ENCODE measurements at regions not wholly inside any gene's neighbourhood (a gene's known extent, or its start where the extent isn't known, plus 50 kb on each side); places are given as distances from the start of the nearest gene placed in this dataset.

GRCh38 chr2:195410074-195410671 lies 246.9 kb upstream of the SLC39A10 start (continued):
- TF ChIP-seq IKZF2 (IDR thresholded peaks at IDR 0.05) (peak in 1 of 2 experiments; percentile 59; a peak in 3 of 4 replicates), MEF2A (IDR thresholded peaks at IDR 0.05; ENCODE audit: insufficient read depth, low read depth, low read length) (0 out of 2 replicates have a peak, but pooled peaks have one; percentile 21), RELA (IDR thresholded peaks at IDR 0.05; ENCODE audit: borderline replicate concordance, partially characterized antibody) (peak; percentile 89), TCF7 (IDR thresholded peaks at IDR 0.05; ENCODE audit: borderline replicate concordance) (no peak; the same call in 1 of the 2 replicates)

- in situ Hi-C loops (cut with MboI) = no loop called here
- ATAC-seq = no peak
Measured at GRCh38 chr2:195408811-195409210, 248.2 kb upstream of the SLC39A10 start.

More at GRCh38 chr2:195408811-195409210, 248.2 kb upstream of the SLC39A10 start:
- no peaks in the 10 kb centered on the region for H3K9me3 ChIP-seq (replicated peaks; ENCODE audit: control insufficient read depth, insufficient read depth, low read length)
- H4K20me1 ChIP-seq (ENCODE audit: control insufficient read depth, insufficient read depth) = no peaks in the 10 kb centered on the region
- intact Hi-C loops (cut with micrococcal nuclease; ENCODE audit: unreplicated experiment) = loop anchor here (5.0 kb wide), 1 partner anchor 658 kb away; the partner anchor contains the start of gene DNAH7
- no peaks in the 10 kb centered on the region for H3K36me3 ChIP-seq (ENCODE audit: control insufficient read depth in 2 of 2, insufficient read depth in 2 of 2, low read length in 1 of 2)
- ChIA-PET CTCF (interaction anchor here (1.2 to 1.4 kb wide), 2 partner anchors 90 to 251 kb away, joined by 3 to 6 read pairs; no protein-coding TSS in a partner anchor), SMC1A (ENCODE audit: uncharacterized antibody, unreplicated experiment) (interaction anchor here (0.8 to 2.3 kb wide), 6 partner anchors 10 to 252 kb away, joined by 3 to 8 read pairs (median 4); no protein-coding TSS in a partner anchor), POLR2A (interaction anchor here (0.6 kb wide), 1 partner anchor 152 kb away, joined by 4 read pairs; no protein-coding TSS in a partner anchor), RAD21 (ENCODE audit: unreplicated experiment) (interaction anchor here (0.8 to 1.9 kb wide), 4 partner anchors 99 to 256 kb away, joined by 3 to 12 read pairs (median 4); no protein-coding TSS in a partner anchor)
- no peak overlapping the region for H3K9ac ChIP-seq (ENCODE audit: control insufficient read depth, insufficient read depth, low read length)
- no peaks in the 10 kb centered on the region for H3K79me2 ChIP-seq (ENCODE audit: control insufficient read depth, insufficient read depth, low read length)
- no peak overlapping the region for H3K4me2 ChIP-seq (ENCODE audit: control insufficient read depth, insufficient read depth)
- FAIRE-seq (no peak), DNase-seq (ENCODE audit: low read depth, low spot score) (no peak)
- H2AFZ ChIP-seq (ENCODE audit: control insufficient read depth, low read depth, low read length) = no peak overlapping the region
- BruUV-seq (replicated peaks) = no TSS peak
- H3K27ac ChIP-seq (ENCODE audit: control insufficient read depth, insufficient read depth) = no peak overlapping the region
- H3K4me3 ChIP-seq = no peak overlapping the region
- no peaks in the 10 kb centered on the region for H3K27me3 ChIP-seq (replicated peaks in 1 of 2; ENCODE audit: control insufficient read depth in 2 of 2, insufficient read depth in 2 of 2, low read length in 1 of 2)
- TF ChIP-seq STAT3 (IDR thresholded peaks at IDR 0.05; ENCODE audit: low read depth, low read length) (no peak), SREBF2 (IDR thresholded peaks at IDR 0.05; ENCODE audit: low read length) (no peak), DPF2 (IDR thresholded peaks at IDR 0.05) (no peak), ZBTB11 (CRISPR knock-in tag; IDR thresholded peaks at IDR 0.05) (no peak), NRF1 (conservative IDR thresholded peaks at IDR 0.05; ENCODE audit: low read depth, low read length) (no peak), SP1 (IDR thresholded peaks at IDR 0.05; ENCODE audit: low read depth, low read length) (no peak), CREB1 (IDR thresholded peaks at IDR 0.05; ENCODE audit: low read depth) (no peak), ATF3 (IDR thresholded peaks at IDR 0.05; ENCODE audit: borderline replicate concordance, extremely low read depth, low read depth, low read length) (no peak), RELA (IDR thresholded peaks at IDR 0.05; ENCODE audit: borderline replicate concordance, partially characterized antibody) (no peak), CREM (IDR thresholded peaks at IDR 0.05; ENCODE audit: low read depth) (no peak), CTCF (IDR thresholded peaks at IDR 0.05 in 2 of 3, conservative IDR thresholded peaks at IDR 0.05 in 1 of 3; ENCODE audit: control insufficient read depth in 2 of 3, extremely low read depth in 1 of 3, insufficient read depth in 1 of 3, low read depth in 3 of 3, low read length in 3 of 3) (no peak), ZZZ3 (IDR thresholded peaks at IDR 0.05; ENCODE audit: control insufficient read depth, insufficient read length, low read depth) (no peak)
- no peaks in the 10 kb centered on the region for H3K4me1 ChIP-seq (ENCODE audit: control insufficient read depth, insufficient read depth, low read length)
- 90% methylated on average over 1 of the region's 1 CpG for WGBS (ENCODE audit: insufficient coverage, insufficient replicate concordance, low lambda C conversion rate, missing lambda C conversion rate)

Data from GM12878 (cell line).